SK-N-SH treated with all-trans-retinoic acid at 6 μM for 48 hours (cell line): ENCODE measurements at regions not wholly inside any gene's neighbourhood (a gene's known extent, or its start where the extent isn't known, plus 50 kb on each side); places are given as distances from the start of the nearest gene placed in this dataset.

Experiments
- ATAC-seq: fragments of 200-7000 bp; cut with Tn5 transposase; 3 replicates; pipeline ENCODE4 v1.9.1; 2020; ENCODE audit warnings: mild to moderate bottlenecking, moderate library complexity
- ARNTL ChIP-seq: fragments of 450-650 bp; formaldehyde crosslinking; IDR thresholded peaks from 2 replicates; pipeline ENCODE4 v1.5.0; 2020; ENCODE audit warnings: low read depth, mild to moderate bottlenecking, moderate library complexity, borderline replicate concordance
- BACH2 ChIP-seq: fragments of 250-450 bp; sonication (Bioruptor Pico); IDR thresholded peaks from 2 replicates; pipeline ENCODE4 v1.9.0; 2021; ENCODE audit warnings: mild to moderate bottlenecking, borderline replicate concordance
- CSDC2 ChIP-seq: fragments of 250-450 bp; sonication (Bioruptor Pico); IDR thresholded peaks from 2 replicates; pipeline ENCODE4 v1.5.0; 2020; ENCODE audit warnings: mild to moderate bottlenecking, moderate library complexity
- ESRRG ChIP-seq: fragments of 250-450 bp; sonication (Bioruptor Pico); IDR thresholded peaks from 2 replicates; pipeline ENCODE4 v1.6.1; 2021; ENCODE audit warnings: mild to moderate bottlenecking
- GLIS3 ChIP-seq: fragments of 250-450 bp; sonication (Bioruptor Pico); IDR thresholded peaks from 2 replicates; pipeline ENCODE4 v1.5.0; 2020; ENCODE audit warnings: mild to moderate bottlenecking, moderate library complexity
- ISL1 ChIP-seq: fragments of 250-450 bp; sonication (Bioruptor Pico); IDR thresholded peaks from 2 replicates; pipeline ENCODE4 v2.1.2; 2022; ENCODE audit warnings: mild to moderate bottlenecking, moderate library complexity
- OSR1 ChIP-seq: fragments of 250-450 bp; sonication (Bioruptor Pico); IDR thresholded peaks from 2 replicates; pipeline ENCODE4 v1.8.0; 2022; ENCODE audit warnings: moderate library complexity, mild to moderate bottlenecking, inconsistent platforms
- PPARA ChIP-seq: fragments of 250-450 bp; sonication (Bioruptor Pico); IDR thresholded peaks from 2 replicates; pipeline ENCODE4 v1.5.0; 2020; ENCODE audit warnings: mild to moderate bottlenecking, borderline replicate concordance
- RARB ChIP-seq: fragments of 250-450 bp; sonication (Bioruptor Pico); IDR thresholded peaks from 2 replicates; pipeline ENCODE4 v1.8.0; 2021; ENCODE audit warnings: mild to moderate bottlenecking, moderate library complexity
- SNAI2 ChIP-seq: fragments of 250-450 bp; sonication (Bioruptor Pico); IDR thresholded peaks from 2 replicates; pipeline ENCODE4 v1.5.0; 2020; ENCODE audit warnings: mild to moderate bottlenecking, moderate library complexity
- TOX ChIP-seq: fragments of 250-450 bp; sonication (Bioruptor Pico); IDR thresholded peaks from 2 replicates; pipeline ENCODE4 v1.8.0; 2021; ENCODE audit warnings: mild to moderate bottlenecking, moderate library complexity, borderline replicate concordance
- ZC3H10 ChIP-seq: fragments of 250-450 bp; sonication (Bioruptor Pico); IDR thresholded peaks from 2 replicates; pipeline ENCODE4 v1.5.1; 2021; ENCODE audit warnings: mild to moderate bottlenecking, moderate library complexity
- ZFP3 ChIP-seq: fragments of 250-450 bp; sonication (Bioruptor Pico); IDR thresholded peaks from 2 replicates; pipeline ENCODE4 v1.5.0; 2020; ENCODE audit warnings: mild to moderate bottlenecking, moderate library complexity
- ZFP30 ChIP-seq: fragments of 450-650 bp; formaldehyde crosslinking; IDR thresholded peaks from 2 replicates; pipeline ENCODE4 v1.5.0; 2022; ENCODE audit warnings: mild to moderate bottlenecking, moderate library complexity
- ZNF565 ChIP-seq: fragments of 450-650 bp; formaldehyde crosslinking; conservative IDR thresholded peaks from 2 replicates; pipeline ENCODE4 v1.5.0; 2020; ENCODE audit warnings: low read depth, mild to moderate bottlenecking, moderate library complexity
- ZNF70 ChIP-seq: fragments of 450-650 bp; formaldehyde crosslinking; IDR thresholded peaks from 2 replicates; pipeline ENCODE4 v1.5.0; 2020; ENCODE audit warnings: mild to moderate bottlenecking, moderate library complexity
- ZNF8 ChIP-seq: fragments of 450-650 bp; formaldehyde crosslinking; IDR thresholded peaks from 2 replicates; pipeline ENCODE4 v1.5.0; 2020; ENCODE audit warnings: mild to moderate bottlenecking, moderate library complexity
- TF ChIP-seq, protein P1 (sequence below): fragments of 250-450 bp; sonication (Bioruptor Pico); IDR thresholded peaks from 2 replicates; pipeline ENCODE4 v1.8.0; 2020; ENCODE audit warnings: mild to moderate bottlenecking, moderate library complexity, borderline replicate concordance
- TF ChIP-seq, protein P2 (sequence below): fragments of 250-450 bp; sonication (Bioruptor Pico); IDR thresholded peaks from 2 replicates; pipeline ENCODE4 v1.8.0; 2021; ENCODE audit warnings: low read depth, mild to moderate bottlenecking, moderate library complexity, borderline replicate concordance
- TF ChIP-seq, protein P3 (sequence below): fragments of 250-450 bp; sonication (Bioruptor Pico); IDR thresholded peaks from 2 replicates; pipeline ENCODE4 v1.5.1; 2020; ENCODE audit warnings: low read depth, mild to moderate bottlenecking, moderate library complexity
- TF ChIP-seq, protein P4 (sequence below): fragments of 250-450 bp; sonication (Bioruptor Pico); IDR thresholded peaks from 2 replicates; pipeline ENCODE4 v1.5.1; 2021; ENCODE audit warnings: mild to moderate bottlenecking, moderate library complexity
- TF ChIP-seq, protein P5 (sequence below): fragments of 250-450 bp; sonication (Bioruptor Pico); IDR thresholded peaks from 2 replicates; pipeline ENCODE4 v1.5.0; 2020; ENCODE audit warnings: mild to moderate bottlenecking, moderate library complexity

DNA sequence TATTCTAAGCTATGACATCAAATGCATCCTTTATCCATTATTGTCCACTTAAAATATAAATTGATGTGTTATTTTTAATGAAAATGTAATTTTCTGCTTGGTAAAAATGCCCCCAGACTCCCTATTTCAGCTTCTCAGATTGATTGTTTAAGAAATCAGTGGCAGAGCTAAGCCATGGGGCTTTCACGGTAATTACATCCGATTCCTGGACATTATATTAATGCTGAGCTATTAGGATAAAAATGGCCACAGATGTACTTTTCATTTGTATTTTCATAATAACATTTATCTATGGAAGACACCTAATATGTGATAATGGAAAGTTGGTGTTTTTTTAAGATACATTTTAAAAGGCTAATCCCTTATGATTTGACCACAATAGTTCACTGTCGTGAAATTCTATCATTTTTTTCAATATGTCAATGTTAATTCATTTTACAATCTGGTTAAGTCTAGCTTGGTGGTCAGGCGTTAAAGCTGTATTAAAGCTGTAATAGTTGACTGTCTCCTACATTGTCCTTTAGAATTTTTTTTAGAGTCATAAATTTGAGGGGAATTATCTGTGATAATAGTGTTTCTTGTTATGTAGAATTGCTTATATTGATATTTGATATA, 229.0 kb upstream of the UBE2E3 start:
- no peak for TF ChIP-seq ISL1 (CRISPR knock-in tag)
- no peak for TF ChIP-seq RARB (CRISPR knock-in tag)
- TF ChIP-seq ZFP3 (CRISPR knock-in tag), result no peak
- no peak for TF ChIP-seq CSDC2 (CRISPR knock-in tag)
- no peak for TF ChIP-seq ZC3H10 (CRISPR knock-in tag)
- TF ChIP-seq OSR1 (CRISPR knock-in tag), result no peak
- TF ChIP-seq, protein P1, sequence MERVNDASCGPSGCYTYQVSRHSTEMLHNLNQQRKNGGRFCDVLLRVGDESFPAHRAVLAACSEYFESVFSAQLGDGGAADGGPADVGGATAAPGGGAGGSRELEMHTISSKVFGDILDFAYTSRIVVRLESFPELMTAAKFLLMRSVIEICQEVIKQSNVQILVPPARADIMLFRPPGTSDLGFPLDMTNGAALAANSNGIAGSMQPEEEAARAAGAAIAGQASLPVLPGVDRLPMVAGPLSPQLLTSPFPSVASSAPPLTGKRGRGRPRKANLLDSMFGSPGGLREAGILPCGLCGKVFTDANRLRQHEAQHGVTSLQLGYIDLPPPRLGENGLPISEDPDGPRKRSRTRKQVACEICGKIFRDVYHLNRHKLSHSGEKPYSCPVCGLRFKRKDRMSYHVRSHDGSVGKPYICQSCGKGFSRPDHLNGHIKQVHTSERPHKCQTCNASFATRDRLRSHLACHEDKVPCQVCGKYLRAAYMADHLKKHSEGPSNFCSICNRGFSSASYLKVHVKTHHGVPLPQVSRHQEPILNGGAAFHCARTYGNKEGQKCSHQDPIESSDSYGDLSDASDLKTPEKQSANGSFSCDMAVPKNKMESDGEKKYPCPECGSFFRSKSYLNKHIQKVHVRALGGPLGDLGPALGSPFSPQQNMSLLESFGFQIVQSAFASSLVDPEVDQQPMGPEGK, result no peak
- no peak for TF ChIP-seq ARNTL (CRISPR knock-in tag)
- TF ChIP-seq ZNF565 (CRISPR knock-in tag), result no peak
- TF ChIP-seq TOX, result no peak
- TF ChIP-seq, protein P2, sequence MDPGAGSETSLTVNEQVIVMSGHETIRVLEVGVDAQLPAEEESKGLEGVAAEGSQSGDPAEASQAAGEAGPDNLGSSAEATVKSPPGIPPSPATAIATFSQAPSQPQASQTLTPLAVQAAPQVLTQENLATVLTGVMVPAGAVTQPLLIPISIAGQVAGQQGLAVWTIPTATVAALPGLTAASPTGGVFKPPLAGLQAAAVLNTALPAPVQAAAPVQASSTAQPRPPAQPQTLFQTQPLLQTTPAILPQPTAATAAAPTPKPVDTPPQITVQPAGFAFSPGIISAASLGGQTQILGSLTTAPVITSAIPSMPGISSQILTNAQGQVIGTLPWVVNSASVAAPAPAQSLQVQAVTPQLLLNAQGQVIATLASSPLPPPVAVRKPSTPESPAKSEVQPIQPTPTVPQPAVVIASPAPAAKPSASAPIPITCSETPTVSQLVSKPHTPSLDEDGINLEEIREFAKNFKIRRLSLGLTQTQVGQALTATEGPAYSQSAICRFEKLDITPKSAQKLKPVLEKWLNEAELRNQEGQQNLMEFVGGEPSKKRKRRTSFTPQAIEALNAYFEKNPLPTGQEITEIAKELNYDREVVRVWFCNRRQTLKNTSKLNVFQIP (CRISPR knock-in tag), result no peak
- no peak for TF ChIP-seq ZNF70 (CRISPR knock-in tag)
- no peak for TF ChIP-seq BACH2 (CRISPR knock-in tag)
- TF ChIP-seq ESRRG, result no peak
- TF ChIP-seq, protein P3, sequence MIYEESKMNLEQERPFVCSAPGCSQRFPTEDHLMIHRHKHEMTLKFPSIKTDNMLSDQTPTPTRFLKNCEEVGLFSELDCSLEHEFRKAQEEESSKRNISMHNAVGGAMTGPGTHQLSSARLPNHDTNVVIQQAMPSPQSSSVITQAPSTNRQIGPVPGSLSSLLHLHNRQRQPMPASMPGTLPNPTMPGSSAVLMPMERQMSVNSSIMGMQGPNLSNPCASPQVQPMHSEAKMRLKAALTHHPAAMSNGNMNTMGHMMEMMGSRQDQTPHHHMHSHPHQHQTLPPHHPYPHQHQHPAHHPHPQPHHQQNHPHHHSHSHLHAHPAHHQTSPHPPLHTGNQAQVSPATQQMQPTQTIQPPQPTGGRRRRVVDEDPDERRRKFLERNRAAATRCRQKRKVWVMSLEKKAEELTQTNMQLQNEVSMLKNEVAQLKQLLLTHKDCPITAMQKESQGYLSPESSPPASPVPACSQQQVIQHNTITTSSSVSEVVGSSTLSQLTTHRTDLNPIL (CRISPR knock-in tag), result no peak
- TF ChIP-seq GLIS3 (CRISPR knock-in tag), result no peak
- no peak for TF ChIP-seq PPARA (CRISPR knock-in tag)
- no peak for TF ChIP-seq SNAI2 (CRISPR knock-in tag)
- TF ChIP-seq, all 23 proteins: peak for 0
- no peak for ATAC-seq

DNA sequence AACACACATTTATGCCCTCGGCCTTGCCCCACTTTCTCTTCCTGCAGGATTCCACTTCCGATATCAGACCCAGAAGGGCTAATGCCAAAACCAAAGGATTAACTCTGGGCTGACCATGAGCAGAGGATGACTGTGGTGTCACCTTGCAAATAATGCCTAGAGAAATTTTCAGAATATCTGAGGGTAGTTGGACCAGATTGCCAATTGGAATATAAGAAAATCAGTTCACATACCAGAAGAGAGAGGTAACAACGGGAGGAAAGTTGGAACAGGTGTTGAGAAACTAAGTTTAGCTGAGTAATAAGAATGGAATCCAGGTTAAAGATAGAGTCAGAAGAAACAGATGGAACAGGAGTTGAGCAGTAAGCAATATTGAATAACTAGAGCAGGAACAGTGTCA, 232.7 kb upstream of the UBE2E3 start:
- no peak for ATAC-seq
- TF ChIP-seq ZNF8 (CRISPR knock-in tag), result no peak
- no peak for TF ChIP-seq ISL1 (CRISPR knock-in tag)
- TF ChIP-seq ZNF565 (CRISPR knock-in tag), result no peak
- no peak for TF ChIP-seq ESRRG
- TF ChIP-seq BACH2 (CRISPR knock-in tag), result no peak
- no peak for TF ChIP-seq TOX
- TF ChIP-seq CSDC2 (CRISPR knock-in tag), result no peak
- TF ChIP-seq OSR1 (CRISPR knock-in tag), result no peak
- no peak for TF ChIP-seq SNAI2 (CRISPR knock-in tag)
- no peak for TF ChIP-seq RARB (CRISPR knock-in tag)
- TF ChIP-seq, protein P2 (CRISPR knock-in tag), result no peak
- TF ChIP-seq ZFP30 (CRISPR knock-in tag), result no peak
- TF ChIP-seq, protein P1, result no peak
- no peak for TF ChIP-seq ZC3H10 (CRISPR knock-in tag)
- TF ChIP-seq ZNF70 (CRISPR knock-in tag), result no peak
- TF ChIP-seq, protein P3 (CRISPR knock-in tag), result no peak
- TF ChIP-seq, protein P4, sequence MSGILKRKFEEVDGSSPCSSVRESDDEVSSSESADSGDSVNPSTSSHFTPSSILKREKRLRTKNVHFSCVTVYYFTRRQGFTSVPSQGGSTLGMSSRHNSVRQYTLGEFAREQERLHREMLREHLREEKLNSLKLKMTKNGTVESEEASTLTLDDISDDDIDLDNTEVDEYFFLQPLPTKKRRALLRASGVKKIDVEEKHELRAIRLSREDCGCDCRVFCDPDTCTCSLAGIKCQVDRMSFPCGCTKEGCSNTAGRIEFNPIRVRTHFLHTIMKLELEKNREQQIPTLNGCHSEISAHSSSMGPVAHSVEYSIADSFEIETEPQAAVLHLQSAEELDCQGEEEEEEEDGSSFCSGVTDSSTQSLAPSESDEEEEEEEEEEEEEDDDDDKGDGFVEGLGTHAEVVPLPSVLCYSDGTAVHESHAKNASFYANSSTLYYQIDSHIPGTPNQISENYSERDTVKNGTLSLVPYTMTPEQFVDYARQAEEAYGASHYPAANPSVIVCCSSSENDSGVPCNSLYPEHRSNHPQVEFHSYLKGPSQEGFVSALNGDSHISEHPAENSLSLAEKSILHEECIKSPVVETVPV (CRISPR knock-in tag), result no peak
- TF ChIP-seq ARNTL (CRISPR knock-in tag), result no peak
- no peak for TF ChIP-seq ZFP3 (CRISPR knock-in tag)
- TF ChIP-seq, protein P5, sequence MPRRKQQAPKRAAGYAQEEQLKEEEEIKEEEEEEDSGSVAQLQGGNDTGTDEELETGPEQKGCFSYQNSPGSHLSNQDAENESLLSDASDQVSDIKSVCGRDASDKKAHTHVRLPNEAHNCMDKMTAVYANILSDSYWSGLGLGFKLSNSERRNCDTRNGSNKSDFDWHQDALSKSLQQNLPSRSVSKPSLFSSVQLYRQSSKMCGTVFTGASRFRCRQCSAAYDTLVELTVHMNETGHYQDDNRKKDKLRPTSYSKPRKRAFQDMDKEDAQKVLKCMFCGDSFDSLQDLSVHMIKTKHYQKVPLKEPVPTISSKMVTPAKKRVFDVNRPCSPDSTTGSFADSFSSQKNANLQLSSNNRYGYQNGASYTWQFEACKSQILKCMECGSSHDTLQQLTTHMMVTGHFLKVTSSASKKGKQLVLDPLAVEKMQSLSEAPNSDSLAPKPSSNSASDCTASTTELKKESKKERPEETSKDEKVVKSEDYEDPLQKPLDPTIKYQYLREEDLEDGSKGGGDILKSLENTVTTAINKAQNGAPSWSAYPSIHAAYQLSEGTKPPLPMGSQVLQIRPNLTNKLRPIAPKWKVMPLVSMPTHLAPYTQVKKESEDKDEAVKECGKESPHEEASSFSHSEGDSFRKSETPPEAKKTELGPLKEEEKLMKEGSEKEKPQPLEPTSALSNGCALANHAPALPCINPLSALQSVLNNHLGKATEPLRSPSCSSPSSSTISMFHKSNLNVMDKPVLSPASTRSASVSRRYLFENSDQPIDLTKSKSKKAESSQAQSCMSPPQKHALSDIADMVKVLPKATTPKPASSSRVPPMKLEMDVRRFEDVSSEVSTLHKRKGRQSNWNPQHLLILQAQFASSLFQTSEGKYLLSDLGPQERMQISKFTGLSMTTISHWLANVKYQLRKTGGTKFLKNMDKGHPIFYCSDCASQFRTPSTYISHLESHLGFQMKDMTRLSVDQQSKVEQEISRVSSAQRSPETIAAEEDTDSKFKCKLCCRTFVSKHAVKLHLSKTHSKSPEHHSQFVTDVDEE (CRISPR knock-in tag), result no peak
